ENCODE measurements at regions not wholly inside any gene's neighbourhood (a gene's known extent, or its start where the extent isn't known, plus 50 kb on each side); places are given as distances from the start of the nearest gene placed in this dataset.

DNA sequence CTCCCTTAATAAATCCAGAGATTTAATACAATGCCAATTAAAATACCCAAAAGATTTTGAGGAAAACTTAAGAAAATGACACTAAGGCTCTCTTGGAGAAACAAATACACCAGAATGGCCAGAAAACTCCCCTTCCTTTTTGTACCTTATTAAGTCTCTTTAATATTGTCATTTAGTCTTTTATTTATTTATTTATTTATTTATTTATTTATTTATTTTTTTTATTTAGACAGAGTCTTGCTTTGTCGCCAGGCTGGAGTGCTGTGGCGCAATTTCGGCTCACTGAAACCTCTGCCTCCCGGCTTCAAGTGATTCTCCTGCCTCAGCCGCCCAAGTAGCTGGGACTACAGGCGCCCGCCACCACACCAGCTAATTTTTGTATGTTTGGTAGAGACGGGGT, 210.6 kb downstream of the DACT1 start:
- H3K4me2 ChIP-seq (ENCODE audit: low read length) = no peak overlapping the region
- no peaks in the 10 kb centered on the region for H3K79me2 ChIP-seq (ENCODE audit: insufficient read depth, low read length)
- no peaks in the 10 kb centered on the region for H3K27me3 ChIP-seq (ENCODE audit: insufficient read depth, low read length)
- no peak overlapping the region for H3K4me3 ChIP-seq (replicated peaks in 1 of 2; ENCODE audit: low read depth in 1 of 2, low read length in 2 of 2)
- no peaks in the 10 kb centered on the region for H3K4me1 ChIP-seq (ENCODE audit: control insufficient read depth in 1 of 2, insufficient read depth in 2 of 2, low read length in 2 of 2)
- DNase-seq (ENCODE audit: low read depth, low spot score) (no peak), ATAC-seq (no peak)
- POLR2A ChIA-PET = no interaction called here
- H4K20me1 ChIP-seq (ENCODE audit: insufficient read depth) = no peaks in the 10 kb centered on the region
- CTCF ChIA-PET = no interaction called here
- H2AFZ ChIP-seq (ENCODE audit: low read depth, low read length, poor library complexity, severe bottlenecking) = no peak overlapping the region
- RAD21 ChIA-PET (ENCODE audit: low non-redundant PET in 1 of 2, low total read pairs in 2 of 2, uncharacterized antibody in 2 of 2, unreplicated experiment in 2 of 2) = no interaction called here
- no peak overlapping the region for H3K9ac ChIP-seq (ENCODE audit: low read length)
- no peak for TF ChIP-seq EGR1 (IDR thresholded peaks at IDR 0.05; ENCODE audit: low read depth)
- TF ChIP-seq, protein P1, sequence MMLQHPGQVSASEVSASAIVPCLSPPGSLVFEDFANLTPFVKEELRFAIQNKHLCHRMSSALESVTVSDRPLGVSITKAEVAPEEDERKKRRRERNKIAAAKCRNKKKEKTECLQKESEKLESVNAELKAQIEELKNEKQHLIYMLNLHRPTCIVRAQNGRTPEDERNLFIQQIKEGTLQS (IDR thresholded peaks at IDR 0.05) = no peak
- TF ChIP-seq EZH2 (IDR thresholded peaks at IDR 0.05) = no peak
- no peak for TF ChIP-seq RAD21 (IDR thresholded peaks at IDR 0.05; ENCODE audit: low read depth)
- no peak overlapping the region for H3K27ac ChIP-seq (ENCODE audit: low read depth, low read length)
- no peaks in the 10 kb centered on the region for H3K9me2 ChIP-seq (ENCODE audit: insufficient read depth)
- intact Hi-C loops (cut with micrococcal nuclease) = no loop called here
- no peaks in the 10 kb centered on the region for H3K9me3 ChIP-seq (ENCODE audit: control insufficient read depth in 1 of 2, insufficient read depth in 1 of 2, low read depth in 1 of 2, low read length in 2 of 2)
- H3K36me3 ChIP-seq (ENCODE audit: control insufficient read depth in 1 of 2, insufficient read depth in 2 of 2, low read length in 2 of 2) = no peaks in the 10 kb centered on the region
- BruUV-seq (replicated peaks) = no TSS peak

DNA sequence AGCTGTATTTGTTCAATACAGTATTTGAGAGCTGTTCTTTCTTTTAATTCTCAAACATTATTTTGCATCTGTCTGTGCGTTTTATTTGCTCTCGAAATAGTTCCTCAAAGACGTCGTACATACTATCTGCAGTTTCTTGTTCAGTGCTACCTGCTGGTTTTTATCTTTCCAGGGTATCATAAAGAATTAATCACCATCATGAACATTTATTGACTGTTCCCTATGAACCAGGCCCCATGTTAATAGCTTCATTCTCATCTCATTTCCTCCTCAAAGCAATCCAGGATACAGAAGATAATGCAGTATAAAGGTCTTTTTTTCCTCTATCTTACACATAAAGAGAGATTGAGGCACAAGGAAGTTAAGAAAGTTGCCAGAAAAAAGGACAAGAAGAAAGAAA, 211.8 kb downstream of the DACT1 start:
- Histone ChIP-seq H3K9me3 (ENCODE audit: control insufficient read depth in 1 of 2, insufficient read depth in 1 of 2, low read depth in 1 of 2, low read length in 2 of 2) (no peaks in the 10 kb centered on the region), H3K36me3 (ENCODE audit: control insufficient read depth in 1 of 2, insufficient read depth in 2 of 2, low read length in 2 of 2) (no peaks in the 10 kb centered on the region), H3K9me2 (ENCODE audit: insufficient read depth) (no peaks in the 10 kb centered on the region), H3K4me2 (ENCODE audit: low read length) (no peak overlapping the region), H3K4me1 (ENCODE audit: control insufficient read depth in 1 of 2, insufficient read depth in 2 of 2, low read length in 2 of 2) (no peaks in the 10 kb centered on the region), H3K9ac (ENCODE audit: low read length) (no peak overlapping the region), H4K20me1 (ENCODE audit: insufficient read depth) (no peaks in the 10 kb centered on the region), H2AFZ (ENCODE audit: low read depth, low read length, poor library complexity, severe bottlenecking) (no peak overlapping the region), H3K27me3 (ENCODE audit: insufficient read depth, low read length) (no peaks in the 10 kb centered on the region), H3K4me3 (replicated peaks in 1 of 2; ENCODE audit: low read depth in 1 of 2, low read length in 2 of 2) (no peak overlapping the region), H3K79me2 (ENCODE audit: insufficient read depth, low read length) (no peaks in the 10 kb centered on the region), H3K27ac (ENCODE audit: low read depth, low read length) (no peak overlapping the region)
- intact Hi-C loops (cut with micrococcal nuclease) = no loop called here
- DNase-seq (ENCODE audit: low read depth, low spot score) = no peak
- BruUV-seq (replicated peaks) = no TSS peak
- CTCF ChIA-PET = no interaction called here
- no peak for ATAC-seq
- RAD21 ChIA-PET (ENCODE audit: low non-redundant PET in 1 of 2, low total read pairs in 2 of 2, uncharacterized antibody in 2 of 2, unreplicated experiment in 2 of 2) = no interaction called here
- POLR2A ChIA-PET = no interaction called here
- TF ChIP-seq EZH2 (IDR thresholded peaks at IDR 0.05) = no peak
- TF ChIP-seq, protein P1 (IDR thresholded peaks at IDR 0.05) = no peak
- TF ChIP-seq TCF7L2 (IDR thresholded peaks at IDR 0.05; ENCODE audit: borderline replicate concordance, extremely low read depth, insufficient read depth, insufficient read length) = no peak
- TF ChIP-seq, protein P2, sequence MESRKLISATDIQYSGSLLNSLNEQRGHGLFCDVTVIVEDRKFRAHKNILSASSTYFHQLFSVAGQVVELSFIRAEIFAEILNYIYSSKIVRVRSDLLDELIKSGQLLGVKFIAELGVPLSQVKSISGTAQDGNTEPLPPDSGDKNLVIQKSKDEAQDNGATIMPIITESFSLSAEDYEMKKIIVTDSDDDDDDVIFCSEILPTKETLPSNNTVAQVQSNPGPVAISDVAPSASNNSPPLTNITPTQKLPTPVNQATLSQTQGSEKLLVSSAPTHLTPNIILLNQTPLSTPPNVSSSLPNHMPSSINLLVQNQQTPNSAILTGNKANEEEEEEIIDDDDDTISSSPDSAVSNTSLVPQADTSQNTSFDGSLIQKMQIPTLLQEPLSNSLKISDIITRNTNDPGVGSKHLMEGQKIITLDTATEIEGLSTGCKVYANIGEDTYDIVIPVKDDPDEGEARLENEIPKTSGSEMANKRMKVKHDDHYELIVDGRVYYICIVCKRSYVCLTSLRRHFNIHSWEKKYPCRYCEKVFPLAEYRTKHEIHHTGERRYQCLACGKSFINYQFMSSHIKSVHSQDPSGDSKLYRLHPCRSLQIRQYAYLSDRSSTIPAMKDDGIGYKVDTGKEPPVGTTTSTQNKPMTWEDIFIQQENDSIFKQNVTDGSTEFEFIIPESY (IDR thresholded peaks at IDR 0.05; ENCODE audit: extremely low read depth, insufficient replicate concordance, low read length) = no peak
- TF ChIP-seq YY1 (IDR thresholded peaks at IDR 0.05; ENCODE audit: extremely low read depth, insufficient replicate concordance, low read depth, low read length) = no peak
- TF ChIP-seq, protein P3, sequence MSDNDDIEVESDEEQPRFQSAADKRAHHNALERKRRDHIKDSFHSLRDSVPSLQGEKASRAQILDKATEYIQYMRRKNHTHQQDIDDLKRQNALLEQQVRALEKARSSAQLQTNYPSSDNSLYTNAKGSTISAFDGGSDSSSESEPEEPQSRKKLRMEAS (IDR thresholded peaks at IDR 0.05) = no peak
- no peak for TF ChIP-seq POLR2A (IDR thresholded peaks at IDR 0.05; ENCODE audit: borderline replicate concordance, extremely low read depth, insufficient read depth, insufficient read length)
- no peak for TF ChIP-seq EZH2phosphoT487 (IDR thresholded peaks at IDR 0.05; ENCODE audit: borderline replicate concordance)
- TF ChIP-seq, protein P4, sequence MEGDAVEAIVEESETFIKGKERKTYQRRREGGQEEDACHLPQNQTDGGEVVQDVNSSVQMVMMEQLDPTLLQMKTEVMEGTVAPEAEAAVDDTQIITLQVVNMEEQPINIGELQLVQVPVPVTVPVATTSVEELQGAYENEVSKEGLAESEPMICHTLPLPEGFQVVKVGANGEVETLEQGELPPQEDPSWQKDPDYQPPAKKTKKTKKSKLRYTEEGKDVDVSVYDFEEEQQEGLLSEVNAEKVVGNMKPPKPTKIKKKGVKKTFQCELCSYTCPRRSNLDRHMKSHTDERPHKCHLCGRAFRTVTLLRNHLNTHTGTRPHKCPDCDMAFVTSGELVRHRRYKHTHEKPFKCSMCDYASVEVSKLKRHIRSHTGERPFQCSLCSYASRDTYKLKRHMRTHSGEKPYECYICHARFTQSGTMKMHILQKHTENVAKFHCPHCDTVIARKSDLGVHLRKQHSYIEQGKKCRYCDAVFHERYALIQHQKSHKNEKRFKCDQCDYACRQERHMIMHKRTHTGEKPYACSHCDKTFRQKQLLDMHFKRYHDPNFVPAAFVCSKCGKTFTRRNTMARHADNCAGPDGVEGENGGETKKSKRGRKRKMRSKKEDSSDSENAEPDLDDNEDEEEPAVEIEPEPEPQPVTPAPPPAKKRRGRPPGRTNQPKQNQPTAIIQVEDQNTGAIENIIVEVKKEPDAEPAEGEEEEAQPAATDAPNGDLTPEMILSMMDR (IDR thresholded peaks at IDR 0.05 in 2 of 3, conservative IDR thresholded peaks at IDR 0.05 in 1 of 3; ENCODE audit: borderline replicate concordance in 1 of 3, insufficient read depth in 1 of 3, low read depth in 2 of 3, low read length in 2 of 3) = no peak
- TF ChIP-seq EGR1 (IDR thresholded peaks at IDR 0.05; ENCODE audit: low read depth) = no peak
- TF ChIP-seq JUND (IDR thresholded peaks at IDR 0.05) = no peak
- TF ChIP-seq FOSL1 (IDR thresholded peaks at IDR 0.05; ENCODE audit: low read depth) = no peak
- TF ChIP-seq SRF (IDR thresholded peaks at IDR 0.05; ENCODE audit: low read depth) = no peak
- TF ChIP-seq RAD21 (IDR thresholded peaks at IDR 0.05; ENCODE audit: low read depth) = no peak
- no peak for TF ChIP-seq SIN3A (IDR thresholded peaks at IDR 0.05; ENCODE audit: low read depth)
- TF ChIP-seq ZFX (IDR thresholded peaks at IDR 0.05) = no peak
